ENCODE measurements at regions not wholly inside any gene's neighbourhood (a gene's known extent, or its start where the extent isn't known, plus 50 kb on each side); places are given as distances from the start of the nearest gene placed in this dataset.

DNA sequence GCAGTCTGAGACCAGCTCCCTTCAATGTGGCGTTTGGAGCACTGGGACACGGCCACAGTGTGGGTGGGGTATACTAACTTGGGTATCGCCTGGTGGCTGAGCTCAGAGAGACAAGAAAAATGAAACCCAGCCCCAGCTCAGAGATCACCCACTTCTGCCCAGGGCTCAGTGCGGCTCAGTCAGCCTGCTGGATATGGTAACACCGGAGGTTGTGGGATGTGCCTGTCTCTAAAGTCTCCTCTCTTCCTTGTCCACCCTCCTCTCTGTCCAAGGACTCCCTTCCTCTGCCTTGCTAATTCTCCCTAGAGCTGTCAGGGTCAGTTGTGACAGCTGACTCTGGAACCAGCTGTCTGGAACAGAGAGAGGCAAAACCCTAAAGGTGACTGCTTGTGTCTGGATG lies 149.1 kb downstream of the PTPN20 start:
- intact Hi-C loops (cut with DNase I; ENCODE audit: low total_unique reads): no loop called here
- H3K27me3 ChIP-seq: peaks cover 0 to 9% (median 0%) of the 10 kb centered on the region in 3 donors
- no peak overlapping the region for H3K4me3 ChIP-seq
- TF ChIP-seq POLR2AphosphoS5 (IDR thresholded peaks at IDR 0.05): no peak
- TF ChIP-seq POLR2A (IDR thresholded peaks at IDR 0.05): no peak
- TF ChIP-seq, protein P1, sequence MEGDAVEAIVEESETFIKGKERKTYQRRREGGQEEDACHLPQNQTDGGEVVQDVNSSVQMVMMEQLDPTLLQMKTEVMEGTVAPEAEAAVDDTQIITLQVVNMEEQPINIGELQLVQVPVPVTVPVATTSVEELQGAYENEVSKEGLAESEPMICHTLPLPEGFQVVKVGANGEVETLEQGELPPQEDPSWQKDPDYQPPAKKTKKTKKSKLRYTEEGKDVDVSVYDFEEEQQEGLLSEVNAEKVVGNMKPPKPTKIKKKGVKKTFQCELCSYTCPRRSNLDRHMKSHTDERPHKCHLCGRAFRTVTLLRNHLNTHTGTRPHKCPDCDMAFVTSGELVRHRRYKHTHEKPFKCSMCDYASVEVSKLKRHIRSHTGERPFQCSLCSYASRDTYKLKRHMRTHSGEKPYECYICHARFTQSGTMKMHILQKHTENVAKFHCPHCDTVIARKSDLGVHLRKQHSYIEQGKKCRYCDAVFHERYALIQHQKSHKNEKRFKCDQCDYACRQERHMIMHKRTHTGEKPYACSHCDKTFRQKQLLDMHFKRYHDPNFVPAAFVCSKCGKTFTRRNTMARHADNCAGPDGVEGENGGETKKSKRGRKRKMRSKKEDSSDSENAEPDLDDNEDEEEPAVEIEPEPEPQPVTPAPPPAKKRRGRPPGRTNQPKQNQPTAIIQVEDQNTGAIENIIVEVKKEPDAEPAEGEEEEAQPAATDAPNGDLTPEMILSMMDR (IDR thresholded peaks at IDR 0.05): no peak
- TF ChIP-seq EP300 (IDR thresholded peaks at IDR 0.05): no peak
- no peak for DNase-seq
- WGBS, 5 donors: 80 to 90% (median 85%) methylated on average over 5 of the region's 5 CpGs
- H3K27ac ChIP-seq: no peak overlapping the region
- no peaks in the 10 kb centered on the region for H3K36me3 ChIP-seq
- H3K9me3 ChIP-seq: no peaks in the 10 kb centered on the region
- H3K4me1 ChIP-seq: no peaks in the 10 kb centered on the region

- no peak for DNase-seq
- TF ChIP-seq POLR2AphosphoS5 (IDR thresholded peaks at IDR 0.05) (no peak), POLR2A (IDR thresholded peaks at IDR 0.05) (no peak), EP300 (IDR thresholded peaks at IDR 0.05) (no peak)
- TF ChIP-seq, protein P1 (IDR thresholded peaks at IDR 0.05): no peak
- 51 to 76% (median 66%) methylated on average over 8 of the region's 8 CpGs for WGBS, 5 donors
- Histone ChIP-seq H3K4me3 (no peak overlapping the region), H3K27ac (no peak overlapping the region), H3K27me3 (peaks cover 0 to 9% (median 0%) of the 10 kb centered on the region in 3 donors), H3K36me3 (no peaks in the 10 kb centered on the region), H3K9me3 (no peaks in the 10 kb centered on the region), H3K4me1 (no peaks in the 10 kb centered on the region)
- intact Hi-C loops (cut with DNase I; ENCODE audit: low total_unique reads): no loop called here
These were observed 149.8 kb downstream of the PTPN20 start for GRCh38 chr10:47060993-47061500.

- intact Hi-C loops (cut with DNase I; ENCODE audit: low total_unique reads): no loop called here
These were observed 150.5 kb downstream of the PTPN20 start for GRCh38 chr10:47061776-47062175.

GRCh38 chr10:47062441-47063200 lies 151.4 kb downstream of the PTPN20 start:
- Histone ChIP-seq H3K27ac (peak overlapping the region in 1 of 5 donors; percentile 11), H3K36me3 (no peaks in the 10 kb centered on the region), H3K4me3 (no peak overlapping the region), H3K4me1 (no peaks in the 10 kb centered on the region), H3K27me3 (peaks cover 0 to 9% (median 0%) of the 10 kb centered on the region in 3 donors), H3K9me3 (no peaks in the 10 kb centered on the region)
- intact Hi-C loops (cut with DNase I; ENCODE audit: low total_unique reads): no loop called here
- DNase-seq: no peak
- WGBS, 5 donors: 59 to 66% (median 62%) methylated on average over 12 of the region's 12 CpGs
- TF ChIP-seq POLR2AphosphoS5 (IDR thresholded peaks at IDR 0.05): no peak
- TF ChIP-seq POLR2A (IDR thresholded peaks at IDR 0.05): no peak
- TF ChIP-seq, protein P1 (IDR thresholded peaks at IDR 0.05): no peak
- TF ChIP-seq EP300 (IDR thresholded peaks at IDR 0.05): no peak

More at GRCh38 chr10:47061776-47062175, 150.5 kb downstream of the PTPN20 start:
- WGBS, 5 donors: 86 to 94% (median 88%) methylated on average over 3 of the region's 3 CpGs
- TF ChIP-seq EP300 (IDR thresholded peaks at IDR 0.05) (no peak), POLR2A (IDR thresholded peaks at IDR 0.05) (no peak), POLR2AphosphoS5 (IDR thresholded peaks at IDR 0.05) (no peak)
- TF ChIP-seq, protein P1 (IDR thresholded peaks at IDR 0.05): no peak
- no peak overlapping the region for H3K4me3 ChIP-seq
- H3K36me3 ChIP-seq: no peaks in the 10 kb centered on the region
- no peaks in the 10 kb centered on the region for H3K4me1 ChIP-seq
- peaks cover 0 to 9% (median 0%) of the 10 kb centered on the region in 3 donors for H3K27me3 ChIP-seq
- H3K9me3 ChIP-seq: no peaks in the 10 kb centered on the region
- H3K27ac ChIP-seq: no peak overlapping the region
- no peak for DNase-seq
